ELF-1 (cell line): ENCODE measurements at regions not wholly inside any gene's neighbourhood (a gene's known extent, or its start where the extent isn't known, plus 50 kb on each side); places are given as distances from the start of the nearest gene placed in this dataset.

Experiments used
- DNase-seq: peaks from one replicate; pipeline ENCODE4 v3.0.0-alpha.2; 2016; ENCODE audit warnings: low read depth, low spot score

DNA sequence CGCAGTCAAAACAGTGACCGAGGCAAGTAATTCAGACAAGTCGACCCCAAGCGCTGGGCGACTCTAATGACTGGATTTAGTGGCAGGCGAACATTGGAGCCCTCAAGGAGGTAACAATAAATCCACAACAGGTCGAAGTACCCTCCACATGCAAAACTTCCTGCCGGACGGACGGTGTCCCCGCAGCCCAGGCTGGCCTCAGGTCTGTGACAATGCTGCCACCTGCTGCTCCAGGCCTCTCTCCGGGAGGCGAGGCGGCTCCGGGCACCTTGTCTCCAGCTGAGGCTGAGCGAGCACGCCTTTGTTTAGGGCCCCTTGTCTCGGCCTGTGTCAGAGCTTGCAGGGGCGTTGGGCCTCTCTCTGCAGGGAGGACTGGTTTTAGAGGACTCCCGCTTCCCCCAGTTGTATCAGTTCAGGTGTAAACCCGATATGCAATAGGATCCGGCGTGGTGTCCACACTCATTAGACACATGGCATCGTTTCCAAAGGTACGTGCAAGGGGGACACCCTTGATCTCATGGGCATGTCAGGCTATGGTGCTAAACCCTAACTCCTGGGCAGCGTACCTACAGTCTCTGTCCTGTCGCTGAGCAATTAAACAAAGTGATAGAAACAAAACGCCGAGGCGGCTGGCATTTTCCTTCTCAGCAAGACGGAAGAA lies 628.0 kb upstream of the ADAMTS16 start:
- peak; percentile 77 for DNase-seq

GRCh38 chr5:4513381-4513780 lies 626.7 kb upstream of the ADAMTS16 start:
- no peak for DNase-seq

GRCh38 chr5:4514067-4514648 lies 626.0 kb upstream of the ADAMTS16 start:
- DNase-seq = no peak

DNA sequence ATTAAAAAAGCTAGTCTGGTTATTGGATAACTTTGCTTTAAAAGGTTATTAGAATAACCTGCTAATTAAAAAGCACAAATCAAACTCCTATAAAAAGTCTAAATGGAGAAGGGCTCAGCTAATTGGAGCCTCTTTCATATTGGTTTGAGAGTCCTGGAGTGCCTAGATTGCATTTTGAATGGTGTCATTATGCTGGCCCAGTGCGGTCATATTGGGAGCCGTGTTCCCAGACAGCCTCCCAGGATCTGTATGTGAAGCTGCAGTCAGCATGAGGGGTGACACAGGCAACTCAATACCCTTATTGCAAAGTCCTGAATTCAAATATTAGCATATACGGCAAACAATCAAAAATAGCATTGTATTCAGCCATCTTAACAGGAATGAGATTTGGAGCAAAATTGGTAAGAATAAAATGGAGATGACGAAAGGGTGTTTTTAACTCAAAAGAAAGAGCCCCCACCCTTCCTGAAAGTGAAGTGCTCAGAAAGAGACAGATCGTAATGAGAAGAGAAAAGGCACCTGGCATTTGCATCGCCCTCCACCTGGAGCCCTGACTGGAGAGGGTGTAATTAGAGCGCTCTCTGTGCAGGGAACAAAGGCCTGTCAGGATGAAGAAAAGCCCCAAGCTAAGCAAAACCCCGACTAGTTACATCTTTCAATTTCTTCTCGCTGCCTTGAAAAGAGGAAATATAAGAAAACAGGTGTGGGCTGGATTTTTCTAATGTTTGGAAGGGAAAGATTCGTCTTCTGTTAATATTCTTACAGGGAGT lies 621.0 kb upstream of the ADAMTS16 start:
- peak; percentile 24 for DNase-seq

GRCh38 chr5:4520559-4520958 lies 619.6 kb upstream of the ADAMTS16 start:
- DNase-seq = no peak

DNA sequence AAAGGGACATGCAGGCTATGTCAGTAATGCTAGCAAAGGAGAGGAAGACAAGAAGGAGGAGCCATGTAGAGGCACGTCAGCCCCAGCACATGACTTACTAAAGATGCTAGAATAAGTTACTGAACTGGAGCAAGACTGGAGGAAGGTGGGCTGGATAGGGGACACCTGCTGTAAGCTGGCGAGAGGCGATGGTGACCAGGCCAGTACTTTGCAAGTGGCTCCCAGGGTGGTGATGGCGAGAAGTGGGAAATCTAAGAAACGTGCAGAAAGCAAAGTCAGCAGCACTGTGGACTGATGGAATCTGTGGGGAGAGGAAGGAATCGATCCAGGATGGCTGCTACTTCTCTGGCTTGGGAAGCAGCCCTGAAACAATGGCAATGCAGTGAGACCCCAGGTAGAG lies 617.1 kb upstream of the ADAMTS16 start:
- no peak for DNase-seq

GRCh38 chr5:4531756-4532704 lies 608.1 kb upstream of the ADAMTS16 start:
- DNase-seq = peak; percentile 68

GRCh38 chr5:4532705-4533080 lies 607.4 kb upstream of the ADAMTS16 start:
- DNase-seq = no peak

DNA sequence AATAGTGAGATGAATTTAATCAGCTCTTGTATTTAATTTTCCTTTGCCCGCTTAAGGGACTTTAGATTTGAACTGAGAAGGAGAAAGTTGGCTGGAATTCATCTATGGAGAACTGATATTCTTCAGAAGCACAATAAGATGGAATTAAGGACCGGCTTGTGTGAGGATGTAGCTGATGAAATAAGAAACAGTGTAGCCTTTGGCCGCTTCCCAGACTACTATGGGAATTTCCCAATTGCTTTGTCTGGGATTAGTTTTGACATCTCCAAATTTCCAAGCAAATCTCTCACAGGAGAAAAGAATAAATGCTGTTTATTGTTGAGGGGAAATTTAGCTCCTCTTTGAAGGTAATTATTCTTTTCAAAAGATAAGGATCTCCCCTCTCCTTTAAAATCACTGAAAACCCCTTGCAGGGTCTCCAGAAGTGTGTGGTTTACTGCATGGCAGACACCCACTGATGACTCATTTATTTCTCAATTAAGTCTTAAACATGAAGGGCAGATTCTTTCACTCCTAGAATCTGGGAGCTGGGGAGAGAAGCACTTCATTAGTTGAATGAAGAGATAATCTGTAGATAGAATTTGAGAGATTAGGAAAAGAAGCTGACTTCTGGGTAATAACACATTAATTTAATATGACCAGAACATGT lies 606.5 kb upstream of the ADAMTS16 start:
- DNase-seq = no peak

- DNase-seq = no peak
These were observed 602.6 kb upstream of the ADAMTS16 start for GRCh38 chr5:4537489-4537888.

DNA sequence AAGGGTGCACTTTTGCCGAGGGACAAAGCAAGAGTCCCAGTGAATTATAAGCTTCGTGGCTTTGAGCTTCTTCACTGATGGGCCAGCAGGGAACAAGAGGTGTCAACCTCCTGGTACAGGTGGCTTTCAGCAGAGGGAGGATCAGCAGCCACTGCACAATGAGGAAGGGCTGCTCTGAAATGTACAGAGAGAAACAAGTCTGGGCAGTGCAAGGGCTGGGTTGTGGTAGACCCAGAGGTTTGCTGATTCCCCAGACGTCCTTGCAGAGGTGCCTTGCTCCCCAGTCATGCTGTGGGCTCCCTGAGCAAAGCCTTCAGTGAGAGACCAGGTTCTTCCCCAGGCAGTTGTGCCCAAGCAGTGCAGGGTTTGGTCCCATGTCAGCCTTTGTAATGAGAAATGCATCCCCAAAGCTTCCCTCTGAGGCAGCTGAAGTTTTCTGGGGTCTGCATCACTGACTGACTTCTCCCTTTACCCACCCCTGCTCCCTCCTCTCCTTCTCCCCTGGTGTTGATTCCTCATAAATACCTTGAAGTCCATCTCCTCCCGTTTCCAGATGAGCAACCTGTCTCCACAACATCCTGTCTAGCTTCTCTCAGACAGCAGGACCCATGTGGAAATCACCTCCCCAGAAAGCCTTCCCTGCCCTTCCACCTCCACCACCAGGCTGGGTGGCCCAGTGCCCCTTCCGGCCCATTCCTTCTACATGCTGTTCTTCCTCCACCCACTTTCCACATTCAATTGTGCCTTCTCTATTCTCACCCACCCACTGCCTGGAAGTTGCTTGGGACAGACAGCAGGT lies 599.6 kb upstream of the ADAMTS16 start:
- DNase-seq = no peak

GRCh38 chr5:4541334-4541733 lies 598.8 kb upstream of the ADAMTS16 start:
- DNase-seq = no peak

GRCh38 chr5:4542145-4542778 lies 597.9 kb upstream of the ADAMTS16 start:
- DNase-seq = no peak

DNA sequence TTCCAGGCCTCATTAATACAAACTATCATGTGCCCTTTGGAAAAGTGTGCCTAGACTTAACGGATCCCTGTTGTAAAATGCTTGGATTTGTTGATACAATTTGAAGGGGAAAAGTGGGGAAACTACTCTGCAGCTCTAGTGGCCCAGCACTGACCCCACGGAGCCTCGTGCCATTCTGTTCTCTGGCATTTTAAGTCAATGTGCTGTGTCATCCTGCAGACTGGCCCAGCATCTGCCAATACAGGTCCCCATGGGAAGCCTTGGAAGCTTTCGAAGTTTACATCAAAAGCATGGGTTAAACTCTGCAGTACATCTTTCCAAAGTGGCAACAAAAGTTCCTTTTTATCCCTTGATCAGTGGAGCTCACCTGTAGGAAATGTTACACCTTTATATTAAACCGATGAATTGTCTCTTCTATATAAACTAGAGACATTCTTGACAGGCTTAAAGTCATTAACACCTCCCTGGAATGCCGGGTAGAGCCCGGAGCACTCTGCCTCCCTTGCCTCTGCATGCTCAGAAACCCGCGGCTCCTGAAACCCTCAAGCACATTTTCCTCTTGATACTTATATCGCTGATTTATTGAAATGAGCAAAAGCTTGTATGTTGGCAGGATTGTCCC lies 596.0 kb upstream of the ADAMTS16 start:
- DNase-seq = peak; percentile 52

DNA sequence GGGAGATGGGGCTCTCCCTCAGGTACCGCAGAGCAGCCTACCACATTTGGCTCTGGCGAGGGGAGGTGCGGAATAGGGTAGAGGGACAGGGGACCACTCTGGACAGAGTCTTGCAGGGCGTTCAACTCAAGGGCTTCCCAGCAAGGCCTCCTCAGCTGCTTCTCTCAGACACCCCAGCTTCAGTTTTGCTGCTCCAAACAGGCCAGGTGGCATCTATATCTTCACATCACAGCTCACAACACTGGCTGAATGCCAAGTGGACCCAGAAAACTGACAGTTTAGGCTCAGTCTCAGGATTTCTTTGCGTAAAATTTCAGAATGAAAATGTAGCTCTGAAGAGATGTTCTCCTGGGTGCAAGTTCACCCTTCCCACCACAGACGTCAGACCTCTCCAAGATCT lies 592.6 kb upstream of the ADAMTS16 start:
- DNase-seq = no peak

GRCh38 chr5:4548341-4548740 lies 591.8 kb upstream of the ADAMTS16 start:
- no peak for DNase-seq

DNA sequence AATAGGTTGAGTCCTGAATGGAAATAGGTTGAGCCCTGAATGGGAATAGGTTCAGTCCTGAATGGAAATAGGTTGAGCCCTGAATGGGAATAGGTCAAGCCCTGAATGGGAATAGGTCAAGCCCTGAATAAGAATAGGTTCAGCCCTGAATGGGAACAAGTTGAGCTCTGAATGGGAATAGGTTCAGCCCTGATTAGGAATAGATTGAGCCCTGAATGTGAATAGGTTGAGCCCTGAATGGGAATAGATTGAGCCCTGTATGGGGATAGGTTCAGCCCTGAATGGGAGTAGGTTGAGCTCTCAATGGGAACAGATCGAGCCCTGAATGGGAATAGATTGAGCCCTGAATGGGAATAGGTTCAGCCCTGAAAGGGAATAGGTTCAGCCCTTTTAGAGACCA lies 590.8 kb upstream of the ADAMTS16 start:
- DNase-seq = no peak

- no peak for DNase-seq
These were observed 589.1 kb upstream of the ADAMTS16 start for GRCh38 chr5:4551034-4551433.

DNA sequence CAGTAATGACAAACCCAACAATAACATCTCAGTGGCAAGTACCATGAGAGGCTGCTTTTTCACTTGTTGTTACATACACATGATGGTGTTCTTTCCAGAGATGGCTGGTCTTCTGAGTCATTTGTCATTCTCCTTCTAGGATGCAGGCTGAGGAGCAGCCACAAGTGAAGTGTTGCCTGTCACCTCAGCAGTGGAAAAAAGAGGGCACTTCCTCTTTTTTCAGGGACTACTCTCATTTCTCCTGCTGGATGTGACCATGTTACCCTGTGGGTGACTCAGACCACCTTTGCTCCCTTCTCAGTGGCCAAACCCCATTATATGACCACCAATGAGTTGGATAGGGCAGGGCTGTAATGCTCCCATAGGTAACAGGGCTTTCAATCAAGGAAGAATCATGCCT lies 587.0 kb upstream of the ADAMTS16 start:
- no peak for DNase-seq

GRCh38 chr5:4553978-4554377 lies 586.2 kb upstream of the ADAMTS16 start:
- DNase-seq = no peak
